ENCODE measurements at regions not wholly inside any gene's neighbourhood (a gene's known extent, or its start where the extent isn't known, plus 50 kb on each side); places are given as distances from the start of the nearest gene placed in this dataset.

- TF ChIP-seq POLR2AphosphoS5 (IDR thresholded peaks at IDR 0.05; ENCODE audit: low read depth, low read length) (no peak), POLR2A (IDR thresholded peaks at IDR 0.05; ENCODE audit: low read depth, low read length) (no peak), TAF1 (IDR thresholded peaks at IDR 0.05; ENCODE audit: borderline replicate concordance, low read depth, low read length) (no peak)
Measured at GRCh38 chr3:16066545-16066944, 107.9 kb upstream of the GALNT15 start.
